Calu3 (cell line): ENCODE measurements at regions not wholly inside any gene's neighbourhood (a gene's known extent, or its start where the extent isn't known, plus 50 kb on each side); places are given as distances from the start of the nearest gene placed in this dataset.

ENCODE experiments used
- BruUV-seq: library from RNA; stranded (reverse); fragments of 400-500 nt; replicated peaks from 2 replicates; lab custom pipeline; 2021; lab: Mats Ljungman, UMichigan
- CTCF ChIA-PET: fragments of 300-600 bp; sonication (Branson Sonifier 250); formaldehyde crosslinking; loops from one replicate; lab custom pipeline; 2022; ENCODE audit warnings: antibody characterized with exemption; lab: Charles Lee
- DNase-seq: peaks from one replicate; pipeline ENCODE4 v3.0.0; 2022
- H3K27ac Mint-ChIP-seq: one replicate; pipeline ENCODE4 v1.8.0; 2022; ENCODE audit warnings: mixed read lengths; ENCODE audit not compliant: unreplicated experiment
- H3K27me3 Mint-ChIP-seq: one replicate; pipeline ENCODE4 v1.8.0; 2022; ENCODE audit warnings: mixed read lengths; ENCODE audit not compliant: unreplicated experiment
- H3K36me3 Mint-ChIP-seq: one replicate; pipeline ENCODE4 v1.8.0; 2022; ENCODE audit warnings: mild to moderate bottlenecking, moderate library complexity, mixed read lengths; ENCODE audit not compliant: insufficient read depth, unreplicated experiment
- H3K4me1 Mint-ChIP-seq: one replicate; pipeline ENCODE4 v1.8.0; 2022; ENCODE audit warnings: mild to moderate bottlenecking, low read depth, mixed read lengths; ENCODE audit not compliant: unreplicated experiment
- H3K4me3 Mint-ChIP-seq: one replicate; pipeline ENCODE4 v1.8.0; 2022; ENCODE audit warnings: mild to moderate bottlenecking, low read depth, moderate library complexity, mixed read lengths; ENCODE audit not compliant: unreplicated experiment
- H3K9me3 Mint-ChIP-seq: one replicate; pipeline ENCODE4 v1.8.0; 2022; ENCODE audit warnings: low read depth, mixed read lengths; ENCODE audit not compliant: unreplicated experiment
- intact Hi-C: fragments of 100-400 bp; cut with micrococcal nuclease; formaldehyde crosslinking; loops from one replicate; pipeline ENCODE4 v1.10.0; 2022; ENCODE audit not compliant: unreplicated experiment
- TF ChIP-seq, protein P1 (sequence below): fragments of 200-600 bp; IDR thresholded peaks from one replicate; pipeline ENCODE4 v1.8.0; 2022; ENCODE audit warnings: antibody characterized with exemption; ENCODE audit not compliant: unreplicated experiment

GRCh38 chr18:70380915-70381896 lies 92.4 kb downstream of the SOCS6 start:
- Mint-ChIP-seq H3K27me3 (no peaks in the 10 kb centered on the region), H3K9me3 (no peaks in the 10 kb centered on the region)
- intact Hi-C loops = loop anchor here (5.0 kb wide), 2 partner anchors 44 to 184 kb away; no protein-coding TSS in a partner anchor

More at GRCh38 chr18:70380915-70381896, 92.4 kb downstream of the SOCS6 start:
- TF ChIP-seq, protein P1, sequence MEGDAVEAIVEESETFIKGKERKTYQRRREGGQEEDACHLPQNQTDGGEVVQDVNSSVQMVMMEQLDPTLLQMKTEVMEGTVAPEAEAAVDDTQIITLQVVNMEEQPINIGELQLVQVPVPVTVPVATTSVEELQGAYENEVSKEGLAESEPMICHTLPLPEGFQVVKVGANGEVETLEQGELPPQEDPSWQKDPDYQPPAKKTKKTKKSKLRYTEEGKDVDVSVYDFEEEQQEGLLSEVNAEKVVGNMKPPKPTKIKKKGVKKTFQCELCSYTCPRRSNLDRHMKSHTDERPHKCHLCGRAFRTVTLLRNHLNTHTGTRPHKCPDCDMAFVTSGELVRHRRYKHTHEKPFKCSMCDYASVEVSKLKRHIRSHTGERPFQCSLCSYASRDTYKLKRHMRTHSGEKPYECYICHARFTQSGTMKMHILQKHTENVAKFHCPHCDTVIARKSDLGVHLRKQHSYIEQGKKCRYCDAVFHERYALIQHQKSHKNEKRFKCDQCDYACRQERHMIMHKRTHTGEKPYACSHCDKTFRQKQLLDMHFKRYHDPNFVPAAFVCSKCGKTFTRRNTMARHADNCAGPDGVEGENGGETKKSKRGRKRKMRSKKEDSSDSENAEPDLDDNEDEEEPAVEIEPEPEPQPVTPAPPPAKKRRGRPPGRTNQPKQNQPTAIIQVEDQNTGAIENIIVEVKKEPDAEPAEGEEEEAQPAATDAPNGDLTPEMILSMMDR = no peak
- H3K4me1 Mint-ChIP-seq = peaks cover 77% of the 10 kb centered on the region
- H3K36me3 Mint-ChIP-seq = peaks cover 41% of the 10 kb centered on the region
- BruUV-seq = no TSS peak
- peak overlapping the region; percentile 61 for H3K4me3 Mint-ChIP-seq
- H3K27ac Mint-ChIP-seq = peak overlapping the region; percentile 98
- CTCF ChIA-PET = interaction anchor here (0.8 to 1.5 kb wide), 5 partner anchors 9 to 53 kb away, joined by 3 to 5 read pairs (median 3); no protein-coding TSS in a partner anchor
- DNase-seq = peak; percentile 90
